Parathyroid adenoma (tissue), 2 donors: ENCODE measurements at regions not wholly inside any gene's neighbourhood (a gene's known extent, or its start where the extent isn't known, plus 50 kb on each side); places are given as distances from the start of the nearest gene placed in this dataset.

Source experiments
- H2AFZ ChIP-seq: fragments of 300-600 bp; sonication (generic); one replicate; pipeline ENCODE4 v1.7.0; 2017; ENCODE audit warnings: antibody characterized with exemption, mild to moderate bottlenecking
- H3K27ac ChIP-seq: fragments of 300-600 bp; sonication (generic); one replicate; pipeline ENCODE4 v1.7.0; 2017
- H3K27me3 ChIP-seq: fragments of 300-600 bp; sonication (generic); one replicate; pipeline ENCODE4 v1.7.0; 2017; ENCODE audit warnings: low read length; ENCODE audit not compliant: control insufficient read depth, insufficient read depth
- H3K36me3 ChIP-seq: fragments of 300-600 bp; sonication (generic); one replicate; pipeline ENCODE4 v1.7.0; 2017; ENCODE audit warnings: low read length; ENCODE audit not compliant: control insufficient read depth, insufficient read depth
- H3K4me1 ChIP-seq: fragments of 300-600 bp; sonication (generic); one replicate; pipeline ENCODE4 v1.7.0; 2017; ENCODE audit warnings: control low read depth
- H3K4me2 ChIP-seq: fragments of 300-600 bp; sonication (generic); one replicate; pipeline ENCODE4 v1.7.0; 2017; ENCODE audit warnings: low read length
- H3K4me3 ChIP-seq: fragments of 300-600 bp; sonication (generic); one replicate; pipeline ENCODE4 v1.7.0; 2017; ENCODE audit warnings: low read depth, low read length
- H3K79me2 ChIP-seq: fragments of 300-600 bp; sonication (generic); one replicate; pipeline ENCODE4 v1.7.0; 2017; ENCODE audit warnings: control low read depth
- H3K9ac ChIP-seq: fragments of 300-600 bp; sonication (generic); one replicate; pipeline ENCODE4 v1.7.0; 2017; ENCODE audit warnings: mild to moderate bottlenecking
- H3K9me3 ChIP-seq: fragments of 300-600 bp; sonication (generic); one replicate; pipeline ENCODE4 v1.7.0; 2017; ENCODE audit warnings: low read length; ENCODE audit not compliant: control insufficient read depth
- CTCF ChIP-seq: fragments of 300-600 bp; sonication (generic); IDR thresholded peaks from one replicate; pipeline ENCODE4 v1.7.0; 2017; ENCODE audit warnings: antibody characterized with exemption, mild to moderate bottlenecking
- donor health status: primary hyperparathyroidism.

DNA sequence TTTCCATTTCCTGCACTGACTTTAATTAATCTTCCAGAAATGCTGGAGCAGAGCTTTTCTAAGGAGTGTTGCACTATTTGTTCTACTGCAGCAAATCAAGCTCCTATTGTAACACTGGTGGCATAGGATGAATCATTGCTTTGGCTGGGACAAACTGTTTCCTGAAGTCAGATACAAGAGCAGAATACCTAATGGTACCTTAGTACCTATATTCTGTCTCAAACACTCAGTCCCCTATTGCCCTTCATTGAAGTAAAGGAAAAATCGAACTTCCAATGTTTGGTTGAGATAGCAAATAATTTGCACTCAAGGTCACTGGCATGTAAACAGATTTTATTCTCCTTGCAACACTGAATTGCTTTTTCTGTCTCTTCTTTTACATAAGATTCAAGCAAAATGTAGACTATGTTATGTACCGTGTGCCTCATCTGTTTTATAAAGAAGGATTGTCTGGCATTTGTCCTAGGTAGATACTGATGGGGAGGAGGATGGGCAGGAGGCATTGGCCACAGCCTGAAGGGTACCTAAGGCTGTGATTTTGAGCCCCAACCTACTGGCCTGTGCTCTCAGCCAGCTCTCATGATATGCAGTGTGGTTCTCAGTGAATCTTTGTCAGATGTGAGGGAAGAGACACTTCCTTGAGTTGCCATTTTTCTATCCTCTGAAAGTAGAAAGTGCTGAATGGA is 141.6 kb downstream of the AASDH start:
- Histone ChIP-seq H3K4me2 (no peak overlapping the region), H3K36me3 (no peaks in the 10 kb centered on the region)

GRCh38 chr4:56244681-56245080 is 142.6 kb downstream of the AASDH start:
- H2AFZ ChIP-seq = no peak overlapping the region
- no peaks in the 10 kb centered on the region for H3K9me3 ChIP-seq
- peaks cover 11% of the 10 kb centered on the region for H3K4me1 ChIP-seq
- TF ChIP-seq CTCF = no peak
- H3K27ac ChIP-seq = no peak overlapping the region
- no peaks in the 10 kb centered on the region for H3K27me3 ChIP-seq
- no peaks in the 10 kb centered on the region for H3K36me3 ChIP-seq
- H3K79me2 ChIP-seq = no peaks in the 10 kb centered on the region
- no peak overlapping the region for H3K9ac ChIP-seq
- no peak overlapping the region for H3K4me2 ChIP-seq
- no peak overlapping the region for H3K4me3 ChIP-seq

More for the DNA sequence above, 141.6 kb downstream of the AASDH start:
- Histone ChIP-seq H3K79me2 (no peaks in the 10 kb centered on the region), H3K27ac (no peak overlapping the region), H3K9me3 (no peaks in the 10 kb centered on the region), H3K27me3 (no peaks in the 10 kb centered on the region), H3K9ac (no peak overlapping the region), H3K4me3 (no peak overlapping the region), H2AFZ (no peak overlapping the region), H3K4me1 (peaks cover 11% of the 10 kb centered on the region)
- TF ChIP-seq CTCF = no peak

GRCh38 chr4:56243107-56243506 is 144.2 kb downstream of the AASDH start:
- TF ChIP-seq CTCF = no peak

DNA sequence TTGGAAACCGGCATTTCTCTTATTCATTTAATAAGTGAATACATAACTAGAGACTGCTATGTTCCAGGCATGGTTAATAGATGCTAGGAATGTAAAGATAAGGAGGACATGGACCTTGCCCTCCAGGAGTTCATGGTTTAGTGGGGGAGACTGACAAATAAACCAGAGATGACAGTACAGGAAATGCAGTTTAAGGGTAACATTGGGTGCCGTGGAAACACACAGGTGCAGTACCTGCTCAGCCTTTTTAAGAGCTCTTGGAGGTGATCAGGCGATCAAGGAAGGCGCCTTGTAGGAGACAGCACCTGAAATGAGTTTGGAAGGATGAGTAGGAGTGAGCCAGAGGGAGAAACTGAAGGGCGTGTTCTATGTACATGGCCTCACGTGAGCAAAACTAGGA is 145.8 kb downstream of the AASDH start:
- no peak overlapping the region for H3K4me2 ChIP-seq
- no peak overlapping the region for H3K4me3 ChIP-seq
- H3K79me2 ChIP-seq = no peaks in the 10 kb centered on the region
- H3K9ac ChIP-seq = no peak overlapping the region
- no peak for TF ChIP-seq CTCF
- H3K4me1 ChIP-seq = peaks cover 8% of the 10 kb centered on the region
- H3K36me3 ChIP-seq = no peaks in the 10 kb centered on the region
- H2AFZ ChIP-seq = no peak overlapping the region
- H3K27me3 ChIP-seq = no peaks in the 10 kb centered on the region
- H3K9me3 ChIP-seq = no peaks in the 10 kb centered on the region
- H3K27ac ChIP-seq = no peak overlapping the region

More at GRCh38 chr4:56243107-56243506, 144.2 kb downstream of the AASDH start:
- Histone ChIP-seq H3K9me3 (no peaks in the 10 kb centered on the region), H3K4me1 (peaks cover 11% of the 10 kb centered on the region), H3K79me2 (no peaks in the 10 kb centered on the region), H3K36me3 (no peaks in the 10 kb centered on the region), H3K27me3 (no peaks in the 10 kb centered on the region), H3K4me2 (no peak overlapping the region), H3K9ac (no peak overlapping the region), H2AFZ (no peak overlapping the region), H3K4me3 (no peak overlapping the region), H3K27ac (peak overlapping the region; percentile 29)
